A673 (cell line): ENCODE measurements at regions not wholly inside any gene's neighbourhood (a gene's known extent, or its start where the extent isn't known, plus 50 kb on each side); places are given as distances from the start of the nearest gene placed in this dataset.
A peak's percentile ranks its signal among the peaks of the same experiment; 100 is the strongest.

Experiments used
- BruUV-seq: library from RNA; stranded (reverse); fragments of 400-500 nt; replicated peaks from 2 replicates; lab custom pipeline; 2021; lab: Mats Ljungman, UMichigan
- CTCF ChIA-PET: fragments of 300-600 bp; sonication (Branson Sonifier 250); formaldehyde crosslinking; loops from one replicate; lab custom pipeline; 2022; ENCODE audit warnings: antibody characterized with exemption; lab: Charles Lee
- POLR2A ChIA-PET: fragments of 300-600 bp; sonication (Branson Sonifier 250); formaldehyde crosslinking; loops from one replicate; lab custom pipeline; 2022; ENCODE audit warnings: antibody characterized with exemption; ENCODE audit not compliant: low non-redundant PET; lab: Charles Lee
- DNase-seq: peaks from one replicate; pipeline ENCODE4 v3.0.0-alpha.2; 2015; ENCODE audit warnings: low spot score
- H3K27ac ChIP-seq: fragments of 200-600 bp; sonication (generic); 2 replicates; pipeline ENCODE4 v1.5.1; 2016; ENCODE audit warnings: mixed run types, low read depth, mild to moderate bottlenecking, mixed read lengths, antibody characterized with exemption, low read length; ENCODE audit not compliant: poor library complexity, severe bottlenecking
- H3K27me3 ChIP-seq: fragments of 200-600 bp; sonication (generic); replicated peaks from 2 replicates; pipeline ENCODE4 v1.6.1; 2017; ENCODE audit warnings: mixed run types, low read depth, mild to moderate bottlenecking, mixed read lengths, antibody characterized with exemption, low read length; ENCODE audit not compliant: insufficient read depth, poor library complexity
- H3K36me3 ChIP-seq: fragments of 200-600 bp; sonication (generic); 2 replicates; pipeline ENCODE4 v1.6.1; 2016; ENCODE audit warnings: mixed run types, mild to moderate bottlenecking, mixed read lengths, antibody characterized with exemption, low read length; ENCODE audit not compliant: insufficient read depth, poor library complexity, severe bottlenecking
- H3K4me1 ChIP-seq: fragments of 200-600 bp; sonication (generic); 2 replicates; pipeline ENCODE4 v1.6.1; 2017; ENCODE audit warnings: mixed run types, mild to moderate bottlenecking, mixed read lengths, antibody characterized with exemption, low read length; ENCODE audit not compliant: insufficient read depth, poor library complexity, severe bottlenecking
- H3K4me3 ChIP-seq: fragments of 200-600 bp; sonication (generic); 2 replicates; pipeline ENCODE4 v1.5.1; 2016; ENCODE audit warnings: low read depth, mixed run types, mild to moderate bottlenecking, mixed read lengths, low read length; ENCODE audit not compliant: poor library complexity, severe bottlenecking
- H3K9me3 ChIP-seq: fragments of 200-600 bp; sonication (generic); 2 replicates; pipeline ENCODE4 v1.6.1; 2016; ENCODE audit warnings: mixed run types, low read depth, mild to moderate bottlenecking, mixed read lengths, antibody characterized with exemption, low read length; ENCODE audit not compliant: poor library complexity, severe bottlenecking
- CTCF ChIP-seq: fragments of 300-800, 200-600 bp; sonication (generic); conservative IDR thresholded peaks from 2 replicates; pipeline ENCODE4 v1.5.1; 2017; ENCODE audit warnings: low read depth, mild to moderate bottlenecking, antibody characterized with exemption, low read length, moderate library complexity, mixed read lengths
- EZH2 ChIP-seq: fragments of 200-600 bp; sonication (generic); IDR thresholded peaks from 2 replicates; pipeline ENCODE4 v1.6.1; 2017; ENCODE audit warnings: borderline replicate concordance, low read depth, mild to moderate bottlenecking, mixed read lengths, antibody characterized with exemption, low read length; ENCODE audit not compliant: poor library complexity, severe bottlenecking
- intact Hi-C: fragments of 100-400 bp; cut with micrococcal nuclease; formaldehyde crosslinking; loops from one replicate; pipeline ENCODE4 v1.10.0; 2022; ENCODE audit not compliant: unreplicated experiment

- Histone ChIP-seq H3K27ac (no peak overlapping the region), H3K27me3 (peaks cover 4% of the 10 kb centered on the region), H3K4me3 (no peak overlapping the region), H3K9me3 (no peaks in the 10 kb centered on the region), H3K4me1 (peaks cover 13% of the 10 kb centered on the region), H3K36me3 (no peaks in the 10 kb centered on the region)
- intact Hi-C loops, result no loop called here
- BruUV-seq, result no TSS peak
- TF ChIP-seq EZH2 (no peak), CTCF (no peak)
- POLR2A ChIA-PET, result interaction anchor here (0.7 kb wide), 1 partner anchor 15 kb away, joined by 3 read pairs; no protein-coding TSS in a partner anchor
- no peak for DNase-seq
- CTCF ChIA-PET, result interaction anchor here (0.6 kb wide), 1 partner anchor 104 kb away, joined by 3 read pairs; no protein-coding TSS in a partner anchor
Measured at GRCh38 chr10:4068629-4069028, 283.6 kb upstream of the KLF6 start.

- intact Hi-C loops, result no loop called here
- ChIA-PET CTCF (interaction anchor here (0.6 kb wide), 1 partner anchor 104 kb away, joined by 3 read pairs; no protein-coding TSS in a partner anchor), POLR2A (interaction anchor here (0.7 kb wide), 1 partner anchor 16 kb away, joined by 3 read pairs; no protein-coding TSS in a partner anchor)
- Histone ChIP-seq H3K4me1 (peaks cover 13% of the 10 kb centered on the region), H3K27me3 (peaks cover 4% of the 10 kb centered on the region), H3K36me3 (no peaks in the 10 kb centered on the region), H3K9me3 (no peaks in the 10 kb centered on the region), H3K4me3 (no peak overlapping the region), H3K27ac (no peak overlapping the region)
- no peak for TF ChIP-seq EZH2
- no peak for TF ChIP-seq CTCF
- BruUV-seq, result no TSS peak
- DNase-seq, result peak; percentile 82
Measured at GRCh38 chr10:4067931-4068561, 283.0 kb upstream of the KLF6 start.

GRCh38 chr10:4067531-4067930 is 282.5 kb upstream of the KLF6 start:
- Histone ChIP-seq H3K4me1 (peaks cover 13% of the 10 kb centered on the region), H3K36me3 (no peaks in the 10 kb centered on the region), H3K4me3 (no peak overlapping the region), H3K27ac (no peak overlapping the region), H3K27me3 (peaks cover 4% of the 10 kb centered on the region), H3K9me3 (no peaks in the 10 kb centered on the region)
- no peak for DNase-seq
- POLR2A ChIA-PET, result no interaction called here
- intact Hi-C loops, result no loop called here
- CTCF ChIA-PET, result no interaction called here
- TF ChIP-seq CTCF, result no peak
- no peak for TF ChIP-seq EZH2
- BruUV-seq, result no TSS peak
